ENCODE measurements at regions not wholly inside any gene's neighbourhood (a gene's known extent, or its start where the extent isn't known, plus 50 kb on each side); places are given as distances from the start of the nearest gene placed in this dataset.
"Not testable (repeated sequence)": the region's sequence is repeated elsewhere in the genome, so short reads cannot be mapped to it uniquely, and the experiment has no call there.

- DNase-seq, result no peak
Observed at GRCh38 chr2:53536583-53537361, 230.8 kb upstream of the CHAC2 start.

- no peak for DNase-seq
Observed at GRCh38 chr2:53535234-53535840, 232.3 kb upstream of the CHAC2 start.

GRCh38 chr2:53530126-53530525 is 237.5 kb upstream of the CHAC2 start:
- DNase-seq, result no peak

GRCh38 chr2:53527056-53527455 is 240.5 kb upstream of the CHAC2 start:
- DNase-seq, result no peak

- no peak for DNase-seq
Observed at GRCh38 chr2:53519918-53520841, 247.4 kb upstream of the CHAC2 start.

- DNase-seq, result no peak
Observed at GRCh38 chr2:53517406-53517805, 250.2 kb upstream of the CHAC2 start.

GRCh38 chr2:53516650-53517049 is 251.0 kb upstream of the CHAC2 start:
- DNase-seq, result no peak

GRCh38 chr2:53515435-53516332 is 251.9 kb upstream of the CHAC2 start:
- no peak for DNase-seq

- DNase-seq, result no peak
Observed at GRCh38 chr2:53513167-53513666, 254.4 kb upstream of the CHAC2 start.

GRCh38 chr2:53512071-53512826 is 255.4 kb upstream of the CHAC2 start:
- no peak for DNase-seq

GRCh38 chr2:53511549-53511948 is 256.1 kb upstream of the CHAC2 start:
- no peak for DNase-seq

GRCh38 chr2:53510401-53510800 is 257.2 kb upstream of the CHAC2 start:
- no peak for DNase-seq

GRCh38 chr2:53509831-53510388 is 257.7 kb upstream of the CHAC2 start:
- DNase-seq, result no peak

GRCh38 chr2:53508667-53509066 is 258.9 kb upstream of the CHAC2 start:
- DNase-seq, result no peak

GRCh38 chr2:53507070-53507469 is 260.5 kb upstream of the CHAC2 start:
- DNase-seq, result not testable (repeated sequence)

- no peak for DNase-seq
Observed at GRCh38 chr2:53505826-53506225, 261.8 kb upstream of the CHAC2 start.

GRCh38 chr2:53504507-53504906 is 263.1 kb upstream of the CHAC2 start:
- DNase-seq, result no peak

GRCh38 chr2:53500181-53500580 is 267.4 kb upstream of the CHAC2 start:
- no peak for DNase-seq

- no peak for DNase-seq
Observed at GRCh38 chr2:53498210-53498609, 269.4 kb upstream of the CHAC2 start.

GRCh38 chr2:53497020-53497419 is 270.6 kb upstream of the CHAC2 start:
- DNase-seq, result no peak

GRCh38 chr2:53493210-53493609 is 274.4 kb upstream of the CHAC2 start:
- DNase-seq, result no peak

Measured in suppressor macrophage treated with lipopolysaccharide for 4 hours (primary cell).